GM23338 (cell line): ENCODE measurements at regions not wholly inside any gene's neighbourhood (a gene's known extent, or its start where the extent isn't known, plus 50 kb on each side); places are given as distances from the start of the nearest gene placed in this dataset.

Source experiments
- CREB1 ChIP-seq: fragments of 250-450 bp; sonication (Bioruptor Pico); IDR thresholded peaks from 2 replicates; pipeline ENCODE4 v1.5.0; 2020; ENCODE audit warnings: low read depth, mild to moderate bottlenecking, moderate library complexity
- CTCF ChIP-seq, 2 experiments: fragments of 200-600 bp in 1 of 2; sonication (generic) in 1 of 2; conservative IDR thresholded peaks; 2 replicates each; pipeline versions ENCODE4 v1.5.1 to v1.6.1; 2016 to 2017; ENCODE audit warnings: antibody characterized with exemption in 2 of 2, low read depth in 2 of 2, mild to moderate bottlenecking in 2 of 2, moderate library complexity in 1 of 2
- EZH2phosphoT487 ChIP-seq: fragments of 200-600 bp; sonication (generic); IDR thresholded peaks from one replicate; pipeline ENCODE4 v1.8.1; 2018; ENCODE audit warnings: antibody characterized with exemption; ENCODE audit not compliant: unreplicated experiment
- ZNF114 ChIP-seq: fragments of 250-450 bp; sonication (Bioruptor Pico); IDR thresholded peaks from 2 replicates; pipeline ENCODE4 v1.5.0; 2020; ENCODE audit warnings: mild to moderate bottlenecking, moderate library complexity
- TF ChIP-seq, protein P1 (sequence below): fragments of 250-450 bp; sonication (Bioruptor Pico); IDR thresholded peaks from 2 replicates; pipeline ENCODE4 v1.5.0; 2020; ENCODE audit warnings: mild to moderate bottlenecking, moderate library complexity
- TF ChIP-seq, protein P2 (sequence below): IDR thresholded peaks from one replicate; pipeline ENCODE4 v1.6.1; 2018; ENCODE audit warnings: antibody characterized with exemption; ENCODE audit not compliant: unreplicated experiment

- TF ChIP-seq, protein P1, sequence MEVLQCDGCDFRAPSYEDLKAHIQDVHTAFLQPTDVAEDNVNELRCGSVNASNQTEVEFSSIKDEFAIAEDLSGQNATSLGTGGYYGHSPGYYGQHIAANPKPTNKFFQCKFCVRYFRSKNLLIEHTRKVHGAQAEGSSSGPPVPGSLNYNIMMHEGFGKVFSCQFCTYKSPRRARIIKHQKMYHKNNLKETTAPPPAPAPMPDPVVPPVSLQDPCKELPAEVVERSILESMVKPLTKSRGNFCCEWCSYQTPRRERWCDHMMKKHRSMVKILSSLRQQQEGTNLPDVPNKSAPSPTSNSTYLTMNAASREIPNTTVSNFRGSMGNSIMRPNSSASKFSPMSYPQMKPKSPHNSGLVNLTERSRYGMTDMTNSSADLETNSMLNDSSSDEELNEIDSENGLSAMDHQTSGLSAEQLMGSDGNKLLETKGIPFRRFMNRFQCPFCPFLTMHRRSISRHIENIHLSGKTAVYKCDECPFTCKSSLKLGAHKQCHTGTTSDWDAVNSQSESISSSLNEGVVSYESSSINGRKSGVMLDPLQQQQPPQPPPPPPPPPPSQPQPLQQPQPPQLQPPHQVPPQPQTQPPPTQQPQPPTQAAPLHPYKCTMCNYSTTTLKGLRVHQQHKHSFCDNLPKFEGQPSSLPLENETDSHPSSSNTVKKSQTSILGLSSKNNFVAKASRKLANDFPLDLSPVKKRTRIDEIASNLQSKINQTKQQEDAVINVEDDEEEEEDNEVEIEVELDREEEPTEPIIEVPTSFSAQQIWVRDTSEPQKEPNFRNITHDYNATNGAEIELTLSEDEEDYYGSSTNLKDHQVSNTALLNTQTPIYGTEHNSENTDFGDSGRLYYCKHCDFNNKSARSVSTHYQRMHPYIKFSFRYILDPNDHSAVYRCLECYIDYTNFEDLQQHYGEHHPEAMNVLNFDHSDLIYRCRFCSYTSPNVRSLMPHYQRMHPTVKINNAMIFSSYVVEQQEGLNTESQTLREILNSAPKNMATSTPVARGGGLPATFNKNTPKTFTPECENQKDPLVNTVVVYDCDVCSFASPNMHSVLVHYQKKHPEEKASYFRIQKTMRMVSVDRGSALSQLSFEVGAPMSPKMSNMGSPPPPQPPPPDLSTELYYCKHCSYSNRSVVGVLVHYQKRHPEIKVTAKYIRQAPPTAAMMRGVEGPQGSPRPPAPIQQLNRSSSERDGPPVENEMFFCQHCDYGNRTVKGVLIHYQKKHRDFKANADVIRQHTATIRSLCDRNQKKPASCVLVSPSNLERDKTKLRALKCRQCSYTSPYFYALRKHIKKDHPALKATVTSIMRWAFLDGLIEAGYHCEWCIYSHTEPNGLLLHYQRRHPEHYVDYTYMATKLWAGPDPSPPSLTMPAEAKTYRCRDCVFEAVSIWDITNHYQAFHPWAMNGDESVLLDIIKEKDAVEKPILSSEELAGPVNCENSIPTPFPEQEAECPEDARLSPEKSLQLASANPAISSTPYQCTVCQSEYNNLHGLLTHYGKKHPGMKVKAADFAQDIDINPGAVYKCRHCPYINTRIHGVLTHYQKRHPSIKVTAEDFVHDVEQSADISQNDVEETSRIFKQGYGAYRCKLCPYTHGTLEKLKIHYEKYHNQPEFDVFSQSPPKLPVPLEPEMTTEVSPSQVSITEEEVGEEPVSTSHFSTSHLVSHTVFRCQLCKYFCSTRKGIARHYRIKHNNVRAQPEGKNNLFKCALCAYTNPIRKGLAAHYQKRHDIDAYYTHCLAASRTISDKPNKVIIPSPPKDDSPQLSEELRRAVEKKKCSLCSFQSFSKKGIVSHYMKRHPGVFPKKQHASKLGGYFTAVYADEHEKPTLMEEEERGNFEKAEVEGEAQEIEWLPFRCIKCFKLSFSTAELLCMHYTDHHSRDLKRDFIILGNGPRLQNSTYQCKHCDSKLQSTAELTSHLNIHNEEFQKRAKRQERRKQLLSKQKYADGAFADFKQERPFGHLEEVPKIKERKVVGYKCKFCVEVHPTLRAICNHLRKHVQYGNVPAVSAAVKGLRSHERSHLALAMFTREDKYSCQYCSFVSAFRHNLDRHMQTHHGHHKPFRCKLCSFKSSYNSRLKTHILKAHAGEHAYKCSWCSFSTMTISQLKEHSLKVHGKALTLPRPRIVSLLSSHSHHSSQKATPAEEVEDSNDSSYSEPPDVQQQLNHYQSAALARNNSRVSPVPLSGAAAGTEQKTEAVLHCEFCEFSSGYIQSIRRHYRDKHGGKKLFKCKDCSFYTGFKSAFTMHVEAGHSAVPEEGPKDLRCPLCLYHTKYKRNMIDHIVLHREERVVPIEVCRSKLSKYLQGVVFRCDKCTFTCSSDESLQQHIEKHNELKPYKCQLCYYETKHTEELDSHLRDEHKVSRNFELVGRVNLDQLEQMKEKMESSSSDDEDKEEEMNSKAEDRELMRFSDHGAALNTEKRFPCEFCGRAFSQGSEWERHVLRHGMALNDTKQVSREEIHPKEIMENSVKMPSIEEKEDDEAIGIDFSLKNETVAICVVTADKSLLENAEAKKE (CRISPR knock-in tag) = no peak
- TF ChIP-seq, protein P2, sequence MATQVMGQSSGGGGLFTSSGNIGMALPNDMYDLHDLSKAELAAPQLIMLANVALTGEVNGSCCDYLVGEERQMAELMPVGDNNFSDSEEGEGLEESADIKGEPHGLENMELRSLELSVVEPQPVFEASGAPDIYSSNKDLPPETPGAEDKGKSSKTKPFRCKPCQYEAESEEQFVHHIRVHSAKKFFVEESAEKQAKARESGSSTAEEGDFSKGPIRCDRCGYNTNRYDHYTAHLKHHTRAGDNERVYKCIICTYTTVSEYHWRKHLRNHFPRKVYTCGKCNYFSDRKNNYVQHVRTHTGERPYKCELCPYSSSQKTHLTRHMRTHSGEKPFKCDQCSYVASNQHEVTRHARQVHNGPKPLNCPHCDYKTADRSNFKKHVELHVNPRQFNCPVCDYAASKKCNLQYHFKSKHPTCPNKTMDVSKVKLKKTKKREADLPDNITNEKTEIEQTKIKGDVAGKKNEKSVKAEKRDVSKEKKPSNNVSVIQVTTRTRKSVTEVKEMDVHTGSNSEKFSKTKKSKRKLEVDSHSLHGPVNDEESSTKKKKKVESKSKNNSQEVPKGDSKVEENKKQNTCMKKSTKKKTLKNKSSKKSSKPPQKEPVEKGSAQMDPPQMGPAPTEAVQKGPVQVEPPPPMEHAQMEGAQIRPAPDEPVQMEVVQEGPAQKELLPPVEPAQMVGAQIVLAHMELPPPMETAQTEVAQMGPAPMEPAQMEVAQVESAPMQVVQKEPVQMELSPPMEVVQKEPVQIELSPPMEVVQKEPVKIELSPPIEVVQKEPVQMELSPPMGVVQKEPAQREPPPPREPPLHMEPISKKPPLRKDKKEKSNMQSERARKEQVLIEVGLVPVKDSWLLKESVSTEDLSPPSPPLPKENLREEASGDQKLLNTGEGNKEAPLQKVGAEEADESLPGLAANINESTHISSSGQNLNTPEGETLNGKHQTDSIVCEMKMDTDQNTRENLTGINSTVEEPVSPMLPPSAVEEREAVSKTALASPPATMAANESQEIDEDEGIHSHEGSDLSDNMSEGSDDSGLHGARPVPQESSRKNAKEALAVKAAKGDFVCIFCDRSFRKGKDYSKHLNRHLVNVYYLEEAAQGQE = no peak
- TF ChIP-seq CREB1 (no peak), EZH2phosphoT487 (no peak), ZNF114 (CRISPR knock-in tag) (no peak), CTCF (conservative IDR thresholded peaks at IDR 0.05; ENCODE audit: low read depth in 2 of 2) (no peak)
These were observed 441.6 kb downstream of the SLITRK2 start (continued) for GRCh38 chrX:146259207-146259606.
